Activated naive CD8-positive, alpha-beta T cell treated with anti-CD3 and anti-CD28 coated beads, Interleukin-2, amount 10 ng/mL, durations not matched to agents 7 days and 5 days (primary cell): ENCODE measurements at regions not wholly inside any gene's neighbourhood (a gene's known extent, or its start where the extent isn't known, plus 50 kb on each side); places are given as distances from the start of the nearest gene placed in this dataset.

Experiments used
- ATAC-seq: fragments of 150-1000 bp; cut with Tn5 transposase; one replicate; pipeline ENCODE4 v1.10.0; 2021; ENCODE audit warnings: low read depth, moderate library complexity
- POLR2A ChIA-PET: fragments of 350-600 bp; sonication (Branson Sonifier 250); formaldehyde crosslinking; loops from one replicate; lab custom pipeline; 2021; ENCODE audit warnings: antibody characterized with exemption; lab: Charles Lee
- DNase-seq: peaks from one replicate; pipeline ENCODE4 v3.0.0; 2021
- H3K27ac Mint-ChIP-seq: one replicate; pipeline ENCODE4 v1.8.0; 2022; ENCODE audit warnings: mild to moderate bottlenecking, mixed read lengths
- H3K27me3 Mint-ChIP-seq: one replicate; pipeline ENCODE4 v1.8.0; 2022; ENCODE audit warnings: mild to moderate bottlenecking, moderate library complexity, mixed read lengths
- H3K36me3 Mint-ChIP-seq: one replicate; pipeline ENCODE4 v1.8.0; 2021; ENCODE audit warnings: mild to moderate bottlenecking, mixed read lengths
- H3K4me1 Mint-ChIP-seq: one replicate; pipeline ENCODE4 v1.8.0; 2021; ENCODE audit warnings: mixed read lengths
- H3K4me3 Mint-ChIP-seq: one replicate; pipeline ENCODE4 v1.8.0; 2022; ENCODE audit warnings: mild to moderate bottlenecking, moderate library complexity, mixed read lengths
- H3K9me3 Mint-ChIP-seq: one replicate; pipeline ENCODE4 v1.8.0; 2021; ENCODE audit warnings: mixed read lengths

DNA sequence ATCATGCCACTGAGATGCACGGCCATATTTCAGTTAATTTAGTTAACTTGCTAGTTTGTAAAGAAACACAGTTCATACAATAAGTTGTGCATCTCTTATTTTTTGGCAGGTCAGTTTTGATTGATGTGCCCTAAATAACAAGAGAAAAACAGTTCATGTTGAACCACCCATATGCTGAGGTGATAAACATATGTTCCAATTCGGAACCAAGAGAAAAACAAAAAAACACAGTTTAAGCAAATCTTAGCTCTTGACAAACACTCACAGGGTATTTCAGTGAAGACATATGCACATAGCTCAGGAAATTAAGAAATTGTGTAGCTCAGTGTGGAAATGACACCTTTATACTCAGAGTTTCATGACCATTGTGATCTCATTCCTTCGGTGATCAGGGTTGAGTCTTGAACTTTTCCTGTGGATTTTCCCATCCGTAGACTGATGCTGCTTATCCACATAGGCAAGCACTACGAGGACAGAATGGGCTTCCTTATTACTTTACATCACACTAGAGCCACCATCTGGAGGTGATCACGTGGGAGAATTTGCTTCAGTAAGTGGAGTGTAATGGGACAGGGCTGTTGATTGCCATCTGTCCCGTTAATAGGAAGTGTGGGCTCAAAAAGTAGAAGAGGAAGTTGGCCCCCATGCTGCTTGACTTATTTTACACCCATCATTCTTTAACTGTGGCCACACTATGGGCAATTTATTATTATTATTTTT lies 773.0 kb downstream of the MTRR start:
- POLR2A ChIA-PET, result no interaction called here
- Mint-ChIP-seq H3K27me3 (no peaks in the 10 kb centered on the region), H3K27ac (no peak overlapping the region), H3K9me3 (no peaks in the 10 kb centered on the region), H3K36me3 (no peaks in the 10 kb centered on the region), H3K4me3 (no peak overlapping the region), H3K4me1 (no peaks in the 10 kb centered on the region)
- ATAC-seq (no peak), DNase-seq (no peak)

DNA sequence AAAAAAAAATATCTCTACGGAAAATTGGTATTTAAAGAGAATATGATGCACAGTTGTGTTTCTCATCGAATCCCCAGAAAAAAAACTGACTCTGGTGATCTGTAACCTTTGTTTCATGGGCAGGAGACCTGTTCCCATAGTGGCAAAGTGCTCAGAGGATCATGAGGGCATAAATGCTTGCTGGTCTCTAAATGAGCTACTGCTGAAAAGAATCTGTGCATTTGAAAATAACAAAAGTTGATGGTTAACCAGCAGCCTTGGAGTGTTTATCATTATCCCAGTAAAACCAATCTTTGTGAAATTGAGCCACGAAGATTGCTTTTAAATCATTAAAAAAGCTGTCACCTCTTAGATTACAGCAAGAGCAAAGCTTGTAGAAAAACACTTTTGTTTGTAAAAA lies 775.4 kb downstream of the MTRR start:
- H3K9me3 Mint-ChIP-seq, result no peaks in the 10 kb centered on the region
- H3K36me3 Mint-ChIP-seq, result no peaks in the 10 kb centered on the region
- DNase-seq (no peak), ATAC-seq (no peak)
- no peak overlapping the region for H3K27ac Mint-ChIP-seq
- no peak overlapping the region for H3K4me3 Mint-ChIP-seq
- H3K27me3 Mint-ChIP-seq, result no peaks in the 10 kb centered on the region
- POLR2A ChIA-PET, result no interaction called here
- no peaks in the 10 kb centered on the region for H3K4me1 Mint-ChIP-seq

DNA sequence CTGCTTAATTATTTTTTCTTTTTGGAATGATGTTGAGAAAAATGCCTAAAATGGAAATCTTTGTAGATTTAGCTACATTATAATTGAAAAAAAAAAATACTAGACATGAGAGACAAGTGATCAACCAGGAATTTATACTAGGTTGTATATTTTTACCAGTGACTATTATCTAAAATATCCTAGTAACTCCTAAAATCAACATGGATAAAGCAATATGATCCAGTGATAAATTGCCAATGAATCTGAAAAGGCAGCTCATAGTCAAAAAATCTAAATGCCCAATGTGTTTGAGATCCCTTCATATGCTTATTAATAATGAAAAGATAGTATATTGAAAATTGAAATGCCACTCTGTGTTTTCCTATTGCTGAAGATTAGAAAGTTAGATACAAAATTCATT lies 778.2 kb downstream of the MTRR start:
- no peak overlapping the region for H3K4me3 Mint-ChIP-seq
- no peaks in the 10 kb centered on the region for H3K36me3 Mint-ChIP-seq
- H3K9me3 Mint-ChIP-seq, result peaks cover 4% of the 10 kb centered on the region
- ATAC-seq (no peak), DNase-seq (no peak)
- H3K27me3 Mint-ChIP-seq, result no peaks in the 10 kb centered on the region
- POLR2A ChIA-PET, result no interaction called here
- H3K27ac Mint-ChIP-seq, result no peak overlapping the region
- no peaks in the 10 kb centered on the region for H3K4me1 Mint-ChIP-seq

DNA sequence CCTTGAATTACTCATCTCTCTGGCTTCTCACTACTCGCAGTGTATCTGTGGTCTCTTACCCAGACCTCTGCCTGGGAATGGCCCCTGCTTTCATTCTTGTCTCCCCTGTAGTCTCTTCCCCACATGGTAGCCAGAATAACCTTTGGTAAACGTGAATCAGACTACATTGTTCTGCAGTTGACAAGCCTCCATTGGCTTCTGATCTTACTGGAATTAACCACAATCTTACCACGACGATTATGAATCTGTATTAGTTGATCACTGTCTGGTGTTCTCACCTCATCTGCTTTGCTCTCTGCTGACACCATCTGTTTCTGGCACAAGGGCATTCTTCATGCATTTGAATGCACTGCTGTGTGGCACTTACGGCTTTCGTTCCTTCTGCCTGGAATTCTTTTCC lies 781.2 kb downstream of the MTRR start:
- no peak for DNase-seq
- Mint-ChIP-seq H3K9me3 (peaks cover 4% of the 10 kb centered on the region), H3K4me1 (no peaks in the 10 kb centered on the region), H3K27ac (no peak overlapping the region), H3K36me3 (no peaks in the 10 kb centered on the region), H3K4me3 (no peak overlapping the region), H3K27me3 (no peaks in the 10 kb centered on the region)
- ATAC-seq, result no peak
- POLR2A ChIA-PET, result no interaction called here

DNA sequence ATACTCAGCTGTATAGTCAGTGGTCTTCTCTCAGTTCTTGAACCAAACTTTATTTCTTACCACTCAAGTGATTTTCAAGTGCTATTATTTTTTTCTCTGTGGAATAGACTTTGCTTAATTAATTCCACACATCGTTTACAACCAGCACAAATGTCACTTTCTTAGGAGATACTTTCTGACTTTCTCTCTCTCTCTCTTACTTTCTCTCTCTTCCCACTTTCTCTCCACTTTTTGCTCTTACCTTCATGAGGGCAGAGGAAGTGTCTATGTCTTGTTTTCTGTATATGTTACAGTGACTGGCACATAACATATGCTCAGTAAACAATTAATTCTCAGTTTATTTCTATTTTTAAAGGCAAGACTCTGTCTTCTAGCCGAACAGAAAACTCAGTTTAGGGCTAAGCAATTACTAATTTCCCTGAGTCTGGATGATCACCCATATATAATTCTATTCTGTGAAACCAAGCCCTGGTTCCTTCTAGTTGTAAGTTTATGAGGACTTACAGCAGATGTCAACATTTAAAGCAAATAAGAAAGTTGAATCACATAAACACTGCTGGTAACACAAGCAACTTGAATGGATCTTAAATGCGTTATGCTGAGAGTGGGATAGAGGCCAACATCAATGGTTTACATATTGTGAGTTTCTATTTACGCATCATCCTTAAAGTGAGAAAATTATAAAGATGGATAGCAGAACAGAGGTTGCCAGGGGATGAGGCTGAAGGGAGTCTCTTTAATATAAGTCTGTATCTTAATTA lies 791.4 kb downstream of the MTRR start:
- no peak for DNase-seq

DNA sequence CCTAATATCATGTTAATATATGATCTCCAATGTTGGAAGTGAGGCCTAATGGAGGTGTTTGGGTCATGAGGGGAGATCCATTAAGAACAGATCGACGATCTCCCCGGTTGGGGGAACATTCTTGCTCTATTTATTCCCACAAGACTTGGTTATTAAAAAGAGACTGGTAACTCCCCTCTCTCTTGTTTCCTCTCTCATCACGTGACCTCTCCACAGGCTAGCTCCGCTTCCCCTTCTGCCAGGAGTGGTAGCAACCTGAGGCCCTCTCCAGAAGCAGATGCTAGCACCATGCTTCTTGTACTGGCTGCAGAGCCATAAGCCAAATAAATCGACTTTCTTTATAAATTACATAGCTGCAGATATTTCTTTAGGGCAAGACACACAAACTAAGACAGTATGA lies 794.4 kb downstream of the MTRR start:
- ATAC-seq, result no peak
- no peaks in the 10 kb centered on the region for H3K4me1 Mint-ChIP-seq
- no peaks in the 10 kb centered on the region for H3K9me3 Mint-ChIP-seq
- POLR2A ChIA-PET, result no interaction called here
- DNase-seq, result no peak
- no peak overlapping the region for H3K27ac Mint-ChIP-seq
- H3K36me3 Mint-ChIP-seq, result no peaks in the 10 kb centered on the region
- no peaks in the 10 kb centered on the region for H3K27me3 Mint-ChIP-seq
- no peak overlapping the region for H3K4me3 Mint-ChIP-seq

More for the DNA sequence above, 791.4 kb downstream of the MTRR start:
- Mint-ChIP-seq H3K27ac (no peak overlapping the region), H3K27me3 (no peaks in the 10 kb centered on the region), H3K4me1 (no peaks in the 10 kb centered on the region), H3K4me3 (no peak overlapping the region), H3K36me3 (no peaks in the 10 kb centered on the region), H3K9me3 (no peaks in the 10 kb centered on the region)
- no peak for ATAC-seq
- POLR2A ChIA-PET, result no interaction called here

DNA sequence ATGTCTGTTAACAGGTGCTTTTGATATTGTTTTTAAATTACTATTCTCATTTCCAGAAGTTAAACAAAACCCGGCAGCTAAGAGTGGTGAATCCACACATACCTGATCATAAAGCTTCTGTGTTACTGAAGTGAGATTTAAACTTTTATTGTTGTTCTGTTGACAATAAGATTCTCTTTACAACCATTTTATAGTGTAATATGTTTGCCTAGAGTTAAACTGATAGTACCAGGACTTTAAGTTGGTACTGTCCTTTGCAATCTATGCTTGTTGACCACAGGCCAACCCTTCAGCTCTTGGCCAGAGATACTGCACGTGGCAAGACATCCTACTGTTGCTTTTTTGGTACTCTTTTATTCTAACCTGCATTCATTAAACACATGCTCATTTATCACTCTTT lies 806.2 kb downstream of the MTRR start:
- Mint-ChIP-seq H3K27me3 (no peaks in the 10 kb centered on the region), H3K4me1 (no peaks in the 10 kb centered on the region), H3K36me3 (no peaks in the 10 kb centered on the region), H3K4me3 (no peak overlapping the region), H3K9me3 (peaks cover 1% of the 10 kb centered on the region), H3K27ac (no peak overlapping the region)
- POLR2A ChIA-PET, result no interaction called here
- no peak for ATAC-seq
- no peak for DNase-seq

DNA sequence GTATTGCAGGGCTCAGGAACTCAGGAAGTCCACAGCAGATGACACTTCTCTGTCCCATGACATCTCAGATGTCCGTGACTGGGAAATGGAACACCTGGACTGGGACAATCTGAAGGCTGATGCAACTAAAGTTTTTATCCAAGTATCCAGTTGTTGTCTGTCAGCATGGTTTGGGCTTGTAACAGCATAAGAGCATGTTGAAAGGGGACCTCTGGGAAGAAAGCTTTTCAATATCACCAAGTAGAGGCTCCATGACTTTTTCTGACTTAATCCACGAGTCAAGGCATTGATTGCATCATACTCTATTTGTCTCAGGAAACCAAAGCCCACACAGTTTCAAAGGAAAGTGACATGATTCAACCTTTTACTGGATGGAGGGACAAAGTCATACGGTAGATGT lies 807.7 kb downstream of the MTRR start:
- Mint-ChIP-seq H3K9me3 (peaks cover 1% of the 10 kb centered on the region), H3K4me1 (no peaks in the 10 kb centered on the region), H3K4me3 (no peak overlapping the region), H3K27ac (no peak overlapping the region), H3K27me3 (no peaks in the 10 kb centered on the region), H3K36me3 (no peaks in the 10 kb centered on the region)
- DNase-seq (no peak), ATAC-seq (no peak)
- POLR2A ChIA-PET, result no interaction called here

DNA sequence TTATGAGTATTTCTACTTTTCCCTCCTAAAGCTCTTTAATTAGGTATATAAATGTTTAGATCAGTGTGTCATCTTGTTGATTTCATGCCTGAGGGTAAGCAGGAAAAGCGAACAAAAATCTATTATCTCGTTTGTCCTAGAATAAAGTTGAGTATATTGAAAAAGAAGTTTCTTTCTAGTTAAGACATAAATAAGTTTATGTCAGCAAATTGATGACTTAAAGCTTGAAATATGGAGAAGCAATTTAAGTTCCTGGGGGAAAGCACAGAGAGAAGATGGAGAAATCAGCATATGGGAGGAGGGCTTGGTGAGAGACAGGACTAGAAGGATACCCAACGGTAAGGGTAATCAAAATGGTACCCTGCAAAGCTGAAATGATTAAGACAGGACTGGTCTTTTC lies 813.4 kb downstream of the MTRR start:
- H3K27me3 Mint-ChIP-seq, result no peaks in the 10 kb centered on the region
- ATAC-seq, result no peak
- H3K36me3 Mint-ChIP-seq, result no peaks in the 10 kb centered on the region
- no peak for DNase-seq
- H3K4me1 Mint-ChIP-seq, result no peaks in the 10 kb centered on the region
- POLR2A ChIA-PET, result no interaction called here
- peaks cover 1% of the 10 kb centered on the region for H3K9me3 Mint-ChIP-seq
- H3K27ac Mint-ChIP-seq, result no peak overlapping the region
- H3K4me3 Mint-ChIP-seq, result no peak overlapping the region

DNA sequence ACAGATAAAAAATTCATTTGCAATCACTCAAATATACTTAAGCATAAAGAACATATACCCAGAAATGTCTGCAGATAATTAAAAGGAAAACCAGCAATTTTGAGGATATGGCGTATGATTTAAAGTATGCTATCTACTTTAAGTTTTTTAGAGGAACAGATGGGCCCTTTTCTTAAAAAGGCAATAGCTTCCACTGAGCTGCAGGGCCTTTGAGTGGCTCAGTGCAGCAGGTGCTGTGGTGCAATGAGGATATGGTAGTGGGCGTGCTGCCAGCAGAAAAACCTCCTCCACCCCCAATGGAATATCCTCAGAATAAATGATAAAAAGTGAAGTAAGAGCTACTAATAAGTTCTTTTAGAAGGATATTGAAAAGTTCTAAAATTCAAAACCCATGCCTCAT lies 814.5 kb downstream of the MTRR start:
- H3K4me1 Mint-ChIP-seq, result no peaks in the 10 kb centered on the region
- no peak overlapping the region for H3K27ac Mint-ChIP-seq
- no peak for DNase-seq
- no peak overlapping the region for H3K4me3 Mint-ChIP-seq
- H3K9me3 Mint-ChIP-seq, result peaks cover under 1% of the 10 kb centered on the region
- H3K27me3 Mint-ChIP-seq, result no peaks in the 10 kb centered on the region
- POLR2A ChIA-PET, result no interaction called here
- no peak for ATAC-seq
- H3K36me3 Mint-ChIP-seq, result no peaks in the 10 kb centered on the region

DNA sequence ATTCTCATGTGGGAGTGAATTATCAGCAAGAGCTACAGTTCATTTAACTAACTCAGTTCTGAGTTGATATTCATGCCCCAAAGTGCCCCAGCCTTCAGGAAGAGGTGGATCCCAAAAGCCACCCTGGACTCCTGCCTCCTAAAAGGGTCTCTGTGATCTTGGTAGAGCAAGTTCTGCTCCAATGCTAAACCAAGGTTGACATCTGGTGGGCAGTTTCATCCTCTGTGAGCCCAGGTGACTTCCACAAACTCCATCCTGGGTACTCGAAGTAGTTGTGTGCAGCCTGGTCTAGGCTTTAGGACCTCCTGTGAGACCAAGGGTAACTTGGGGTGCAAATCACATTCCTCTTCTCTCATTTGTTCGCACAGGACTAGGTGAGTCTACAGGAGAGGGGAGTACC lies 816.8 kb downstream of the MTRR start:
- Mint-ChIP-seq H3K4me3 (no peak overlapping the region), H3K27me3 (no peaks in the 10 kb centered on the region), H3K4me1 (no peaks in the 10 kb centered on the region), H3K27ac (no peak overlapping the region), H3K9me3 (no peaks in the 10 kb centered on the region), H3K36me3 (no peaks in the 10 kb centered on the region)
- POLR2A ChIA-PET, result no interaction called here
- DNase-seq, result no peak
- no peak for ATAC-seq

DNA sequence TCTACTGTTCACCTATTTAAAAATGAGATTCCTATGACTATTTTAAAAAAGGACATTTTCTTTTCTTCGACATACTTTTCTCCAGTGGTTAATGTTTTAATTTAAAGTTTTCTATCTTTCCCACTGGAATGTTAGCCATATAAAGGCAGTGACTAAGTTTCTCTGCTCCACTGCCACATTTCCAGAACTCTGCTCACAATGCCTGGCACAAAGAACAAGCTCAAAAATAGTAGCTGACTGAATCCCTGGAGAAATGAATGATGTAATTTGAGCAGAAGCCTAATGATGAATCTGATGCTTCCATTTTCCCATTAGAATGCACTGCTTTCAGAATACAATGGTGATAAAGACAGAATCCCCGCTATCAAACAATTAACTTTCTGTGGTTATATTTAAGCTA lies 817.8 kb downstream of the MTRR start:
- no peak for ATAC-seq
- H3K4me1 Mint-ChIP-seq, result no peaks in the 10 kb centered on the region

DNA sequence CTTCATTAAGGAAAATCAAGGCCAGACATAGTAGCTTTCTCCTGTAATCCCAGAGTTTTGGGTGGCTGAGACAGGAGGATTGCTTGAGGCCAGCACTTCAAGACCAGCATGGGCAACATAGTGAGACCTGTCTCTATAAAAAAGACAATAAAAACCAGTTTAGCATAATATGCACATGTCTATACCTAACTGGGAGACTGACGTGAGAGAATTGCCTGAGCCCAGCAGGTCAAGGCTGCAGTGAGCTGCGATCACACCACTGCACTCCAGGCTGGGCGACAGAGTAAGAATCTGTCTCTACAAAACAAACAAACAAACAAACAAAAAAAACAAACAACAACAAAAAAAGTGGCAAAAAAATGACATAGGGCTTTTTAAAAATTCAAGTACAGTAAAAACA lies 820.8 kb downstream of the MTRR start:
- Mint-ChIP-seq H3K4me3 (no peak overlapping the region), H3K36me3 (no peaks in the 10 kb centered on the region), H3K27me3 (no peaks in the 10 kb centered on the region), H3K9me3 (no peaks in the 10 kb centered on the region), H3K4me1 (no peaks in the 10 kb centered on the region), H3K27ac (no peak overlapping the region)
- POLR2A ChIA-PET, result no interaction called here
- DNase-seq (no peak), ATAC-seq (no peak)

More for the DNA sequence above, 817.8 kb downstream of the MTRR start:
- Mint-ChIP-seq H3K27ac (no peak overlapping the region), H3K27me3 (no peaks in the 10 kb centered on the region), H3K4me3 (no peak overlapping the region), H3K36me3 (no peaks in the 10 kb centered on the region), H3K9me3 (no peaks in the 10 kb centered on the region)
- no peak for DNase-seq
- POLR2A ChIA-PET, result no interaction called here

DNA sequence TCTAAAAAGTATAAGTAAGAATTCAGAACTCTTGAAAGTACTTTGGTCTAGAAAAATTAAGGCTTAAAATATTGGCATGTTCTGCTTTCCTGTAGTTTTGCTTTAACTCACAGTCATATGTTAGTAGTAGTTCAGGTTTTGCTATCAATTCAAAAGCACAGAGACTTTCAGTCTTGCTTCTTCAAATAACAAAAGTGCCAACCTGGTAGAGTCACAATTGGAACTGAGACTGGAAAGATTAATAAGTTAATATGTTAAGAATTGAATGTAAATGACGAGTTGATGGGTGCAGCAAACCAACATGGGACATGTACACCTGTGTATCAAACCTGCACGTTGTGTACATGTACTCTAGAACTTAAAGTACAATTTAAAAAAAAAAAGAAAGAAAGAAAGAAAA lies 822.3 kb downstream of the MTRR start:
- DNase-seq, result no peak
- Mint-ChIP-seq H3K9me3 (peaks cover 5% of the 10 kb centered on the region), H3K4me1 (no peaks in the 10 kb centered on the region), H3K27ac (no peak overlapping the region), H3K27me3 (no peaks in the 10 kb centered on the region), H3K36me3 (no peaks in the 10 kb centered on the region), H3K4me3 (no peak overlapping the region)
- POLR2A ChIA-PET, result no interaction called here
- no peak for ATAC-seq
